RWPE2 (cell line): ENCODE measurements at regions not wholly inside any gene's neighbourhood (a gene's known extent, or its start where the extent isn't known, plus 50 kb on each side); places are given as distances from the start of the nearest gene placed in this dataset.

Experiments
- ATAC-seq: fragments of 200-7000 bp; cut with Tn5 transposase; 3 replicates; pipeline ENCODE4 v1.9.1; 2021; ENCODE audit warnings: low read depth
- DNase-seq: peaks from one replicate; pipeline ENCODE4 v3.0.0-alpha.2; 2020; ENCODE audit warnings: low spot score
- H3K27ac ChIP-seq: fragments of 450-650 bp; 2 replicates; pipeline ENCODE4 v1.5.1; 2017; ENCODE audit warnings: mild to moderate bottlenecking; ENCODE audit not compliant: poor library complexity, severe bottlenecking
- H3K27me3 ChIP-seq: fragments of 250-450 bp; sonication (Bioruptor Pico); 2 replicates; pipeline ENCODE4 v1.5.1; 2021; ENCODE audit warnings: mild to moderate bottlenecking, moderate library complexity; ENCODE audit not compliant: insufficient read depth, poor library complexity, severe bottlenecking
- H3K36me3 ChIP-seq: fragments of 250-450 bp; sonication (Bioruptor Pico); 2 replicates; pipeline ENCODE4 v1.5.1; 2020; ENCODE audit warnings: low read depth, mild to moderate bottlenecking, moderate library complexity
- H3K4me1 ChIP-seq: fragments of 250-450 bp; sonication (Bioruptor Pico); 2 replicates; pipeline ENCODE4 v1.5.1; 2021; ENCODE audit warnings: mild to moderate bottlenecking, moderate library complexity; ENCODE audit not compliant: insufficient read depth, poor library complexity, severe bottlenecking
- H3K4me3 ChIP-seq: fragments of 250-450 bp; sonication (Bioruptor Pico); 2 replicates; pipeline ENCODE4 v1.5.1; 2021; ENCODE audit warnings: mild to moderate bottlenecking, moderate library complexity; ENCODE audit not compliant: severe bottlenecking
- H3K9me3 ChIP-seq: fragments of 250-450 bp; sonication (Bioruptor Pico); 2 replicates; pipeline ENCODE4 v1.5.1; 2021; ENCODE audit warnings: mild to moderate bottlenecking, moderate library complexity; ENCODE audit not compliant: severe bottlenecking
- TF ChIP-seq, protein P1 (sequence below): fragments of 450-650 bp; IDR thresholded peaks from one replicate; pipeline ENCODE4 v1.5.1; 2017; ENCODE audit warnings: mild to moderate bottlenecking, moderate library complexity; ENCODE audit not compliant: poor library complexity, severe bottlenecking

- Histone ChIP-seq H3K27me3 (no peaks in the 10 kb centered on the region), H3K36me3 (no peaks in the 10 kb centered on the region), H3K9me3 (no peaks in the 10 kb centered on the region), H3K27ac (no peak overlapping the region), H3K4me1 (no peaks in the 10 kb centered on the region), H3K4me3 (no peak overlapping the region)
- no peak for DNase-seq
- no peak for ATAC-seq
- TF ChIP-seq, protein P1, sequence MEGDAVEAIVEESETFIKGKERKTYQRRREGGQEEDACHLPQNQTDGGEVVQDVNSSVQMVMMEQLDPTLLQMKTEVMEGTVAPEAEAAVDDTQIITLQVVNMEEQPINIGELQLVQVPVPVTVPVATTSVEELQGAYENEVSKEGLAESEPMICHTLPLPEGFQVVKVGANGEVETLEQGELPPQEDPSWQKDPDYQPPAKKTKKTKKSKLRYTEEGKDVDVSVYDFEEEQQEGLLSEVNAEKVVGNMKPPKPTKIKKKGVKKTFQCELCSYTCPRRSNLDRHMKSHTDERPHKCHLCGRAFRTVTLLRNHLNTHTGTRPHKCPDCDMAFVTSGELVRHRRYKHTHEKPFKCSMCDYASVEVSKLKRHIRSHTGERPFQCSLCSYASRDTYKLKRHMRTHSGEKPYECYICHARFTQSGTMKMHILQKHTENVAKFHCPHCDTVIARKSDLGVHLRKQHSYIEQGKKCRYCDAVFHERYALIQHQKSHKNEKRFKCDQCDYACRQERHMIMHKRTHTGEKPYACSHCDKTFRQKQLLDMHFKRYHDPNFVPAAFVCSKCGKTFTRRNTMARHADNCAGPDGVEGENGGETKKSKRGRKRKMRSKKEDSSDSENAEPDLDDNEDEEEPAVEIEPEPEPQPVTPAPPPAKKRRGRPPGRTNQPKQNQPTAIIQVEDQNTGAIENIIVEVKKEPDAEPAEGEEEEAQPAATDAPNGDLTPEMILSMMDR: no peak
Measured at GRCh38 chr16:55007504-55007903, 76.8 kb downstream of the IRX5 start.

DNA sequence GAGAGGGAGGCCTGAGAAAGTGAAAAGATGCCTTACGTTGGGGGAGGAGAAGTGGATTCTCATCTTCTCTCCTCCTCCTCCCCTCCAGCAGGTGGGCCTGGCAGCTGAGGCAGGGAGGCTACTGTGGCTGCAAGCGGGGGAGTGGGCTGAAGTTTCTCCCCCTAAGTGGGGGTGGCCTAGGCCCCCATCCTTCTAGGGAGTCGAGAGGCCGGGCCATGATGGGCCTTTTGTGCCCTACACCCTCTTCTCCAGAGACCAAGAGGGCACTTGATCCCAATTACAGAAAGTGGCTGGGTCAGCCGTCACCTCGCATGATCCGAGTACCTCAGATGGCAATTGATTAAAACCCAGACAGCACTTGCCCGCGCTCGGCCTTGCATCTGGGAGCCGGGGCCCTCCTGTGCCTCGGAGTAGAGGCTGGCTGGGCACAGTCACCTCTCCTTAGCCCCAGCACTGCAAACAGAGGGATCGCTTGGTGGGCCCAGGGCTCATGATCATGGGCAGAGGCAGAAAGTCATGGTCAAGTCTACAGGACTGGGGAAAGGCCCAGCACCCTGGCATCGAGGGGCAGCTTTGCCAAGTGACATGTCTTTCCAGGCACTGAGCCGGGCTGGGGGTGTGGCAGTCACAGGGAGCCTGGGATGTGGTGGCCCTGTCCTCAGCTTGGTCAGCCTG, 78.3 kb downstream of the IRX5 start:
- Histone ChIP-seq H3K27me3 (no peaks in the 10 kb centered on the region), H3K4me3 (no peak overlapping the region), H3K9me3 (no peaks in the 10 kb centered on the region), H3K36me3 (no peaks in the 10 kb centered on the region), H3K27ac (no peak overlapping the region), H3K4me1 (no peaks in the 10 kb centered on the region)
- no peak for DNase-seq
- ATAC-seq: no peak
- TF ChIP-seq, protein P1: no peak

DNA sequence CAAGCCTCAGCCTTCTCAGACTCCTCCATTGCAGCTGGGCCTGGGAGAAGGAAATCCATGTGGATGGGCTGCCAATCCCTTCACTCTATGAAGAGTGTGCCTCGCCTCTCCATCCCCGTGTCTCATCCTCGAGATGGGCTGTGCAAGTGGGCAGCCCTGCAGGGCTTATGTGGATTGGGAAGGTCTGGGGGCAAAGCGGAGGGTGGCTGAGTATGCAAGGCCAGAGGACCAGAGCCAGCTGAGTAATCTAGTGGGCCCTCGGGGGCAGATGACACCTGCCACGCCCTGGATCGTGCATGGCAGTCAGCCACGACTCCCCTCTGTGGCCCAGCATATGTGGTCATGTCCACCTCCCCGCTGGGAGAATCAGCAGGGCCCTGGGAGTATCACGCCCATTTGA, 78.9 kb downstream of the IRX5 start:
- Histone ChIP-seq H3K9me3 (no peaks in the 10 kb centered on the region), H3K4me3 (no peak overlapping the region), H3K4me1 (no peaks in the 10 kb centered on the region), H3K36me3 (no peaks in the 10 kb centered on the region), H3K27me3 (no peaks in the 10 kb centered on the region), H3K27ac (no peak overlapping the region)
- DNase-seq (no peak), ATAC-seq (no peak)
- TF ChIP-seq, protein P1: no peak

GRCh38 chr16:55010492-55011160, 80.0 kb downstream of the IRX5 start:
- H3K36me3 ChIP-seq: no peaks in the 10 kb centered on the region
- no peaks in the 10 kb centered on the region for H3K9me3 ChIP-seq
- H3K27me3 ChIP-seq: no peaks in the 10 kb centered on the region
- H3K4me3 ChIP-seq: no peak overlapping the region
- no peak overlapping the region for H3K27ac ChIP-seq
- DNase-seq: no peak
- ATAC-seq: no peak
- TF ChIP-seq, protein P1: no peak
- no peaks in the 10 kb centered on the region for H3K4me1 ChIP-seq

GRCh38 chr16:55012362-55012761, 81.7 kb downstream of the IRX5 start:
- Histone ChIP-seq H3K36me3 (no peaks in the 10 kb centered on the region), H3K27ac (no peak overlapping the region), H3K9me3 (no peaks in the 10 kb centered on the region), H3K27me3 (no peaks in the 10 kb centered on the region), H3K4me1 (no peaks in the 10 kb centered on the region), H3K4me3 (no peak overlapping the region)
- DNase-seq (no peak), ATAC-seq (no peak)
- TF ChIP-seq, protein P1: no peak
